ENCODE measurements at regions not wholly inside any gene's neighbourhood (a gene's known extent, or its start where the extent isn't known, plus 50 kb on each side); places are given as distances from the start of the nearest gene placed in this dataset.

DNA sequence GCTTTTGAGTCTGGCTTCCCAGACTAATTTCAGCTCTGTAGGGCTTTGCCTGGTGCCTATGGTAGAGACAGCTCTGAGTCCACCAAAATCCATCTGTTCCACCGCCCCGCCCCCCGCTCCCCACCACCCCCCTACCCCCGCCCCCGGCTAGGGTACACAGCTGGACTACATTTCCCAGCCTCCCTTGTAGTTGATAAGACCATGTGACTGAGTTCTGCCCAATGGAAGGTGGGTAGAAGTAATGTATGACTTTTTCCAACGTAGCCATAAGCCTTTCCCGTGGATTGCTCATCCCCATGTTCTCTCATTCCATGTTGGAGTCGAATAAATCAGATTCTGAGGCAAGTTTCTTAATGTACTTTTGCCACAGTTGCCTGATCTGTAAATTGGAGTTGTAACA is 786.7 kb upstream of the EEF2KMT start:
- no peak overlapping the region for H3K27ac Mint-ChIP-seq
- H3K27me3 Mint-ChIP-seq: peaks cover 0 to 2% of the 10 kb centered on the region in 2 donors
- no peaks in the 10 kb centered on the region for H3K4me1 Mint-ChIP-seq
- H3K9me3 ChIP-seq (ENCODE audit: control insufficient read depth in 1 of 2, low read length in 2 of 2): no peaks in the 10 kb centered on the region
- POLR2A ChIA-PET (ENCODE audit: partially characterized antibody): no interaction called here
- intact Hi-C loops (cut with micrococcal nuclease): no loop called here
- no peaks in the 10 kb centered on the region for H3K4me1 ChIP-seq (ENCODE audit: insufficient read depth, low read length)
- H3K9me3 Mint-ChIP-seq: peaks cover under 1 to 10% (median 4%) of the 10 kb centered on the region in 8 donors
- H3K27me3 ChIP-seq (ENCODE audit: insufficient read depth, low read length): no peaks in the 10 kb centered on the region
- no peaks in the 10 kb centered on the region for H3K36me3 Mint-ChIP-seq
- H3K4me3 Mint-ChIP-seq: no peak overlapping the region
- H3K4me3 ChIP-seq (ENCODE audit: low read length in 2 of 2): no peak overlapping the region
- no peaks in the 10 kb centered on the region for H3K36me3 ChIP-seq (ENCODE audit: insufficient read depth, low read length)
- no peak for DNase-seq
- CTCF ChIA-PET (ENCODE audit: partially characterized antibody): no interaction called here
- no peak overlapping the region for H3K27ac ChIP-seq (ENCODE audit: low read depth, low read length)

GRCh38 chr16:5882087-5882640 is 784.6 kb upstream of the EEF2KMT start:
- Histone ChIP-seq H3K36me3 (ENCODE audit: insufficient read depth, low read length) (no peaks in the 10 kb centered on the region), H3K9me3 (ENCODE audit: control insufficient read depth in 1 of 2, low read length in 2 of 2) (no peaks in the 10 kb centered on the region), H3K27ac (ENCODE audit: low read depth, low read length) (no peak overlapping the region), H3K27me3 (ENCODE audit: insufficient read depth, low read length) (no peaks in the 10 kb centered on the region), H3K4me1 (ENCODE audit: insufficient read depth, low read length) (no peaks in the 10 kb centered on the region), H3K4me3 (ENCODE audit: low read length in 2 of 2) (no peak overlapping the region)
- no peaks in the 10 kb centered on the region for H3K27me3 Mint-ChIP-seq
- no peak overlapping the region for H3K27ac Mint-ChIP-seq
- DNase-seq: no peak
- H3K4me3 Mint-ChIP-seq: no peak overlapping the region
- H3K4me1 Mint-ChIP-seq: no peaks in the 10 kb centered on the region
- ChIA-PET CTCF (ENCODE audit: partially characterized antibody) (no interaction called here), POLR2A (ENCODE audit: partially characterized antibody) (no interaction called here)
- no peaks in the 10 kb centered on the region for H3K36me3 Mint-ChIP-seq
- H3K9me3 Mint-ChIP-seq: peaks cover 0 to 12% (median 2%) of the 10 kb centered on the region in 8 donors
- intact Hi-C loops (cut with micrococcal nuclease): no loop called here

DNA sequence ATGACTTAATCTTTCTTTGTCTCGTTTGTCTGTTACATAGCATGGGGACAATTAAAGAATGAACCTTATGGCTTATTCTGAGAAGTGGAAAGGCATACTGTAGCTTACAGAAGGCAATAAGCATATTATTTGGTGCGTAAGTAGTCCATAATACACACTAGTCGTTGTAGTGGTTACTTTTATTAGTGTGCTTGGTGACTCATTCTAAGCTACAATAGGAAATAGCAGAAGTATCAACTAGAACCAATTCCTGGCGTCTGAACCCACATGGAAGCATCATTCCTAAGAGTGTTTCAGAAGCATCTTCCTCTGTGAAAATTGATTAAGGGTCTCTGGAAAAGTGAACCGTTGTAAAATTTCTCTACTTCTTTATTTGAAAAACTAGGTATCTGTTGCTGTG is 777.8 kb upstream of the EEF2KMT start:
- no peaks in the 10 kb centered on the region for H3K36me3 ChIP-seq (ENCODE audit: insufficient read depth, low read length)
- H3K9me3 ChIP-seq (ENCODE audit: control insufficient read depth in 1 of 2, low read length in 2 of 2): no peaks in the 10 kb centered on the region
- ChIA-PET POLR2A (ENCODE audit: partially characterized antibody) (no interaction called here), CTCF (ENCODE audit: partially characterized antibody) (no interaction called here)
- no peaks in the 10 kb centered on the region for H3K27me3 ChIP-seq (ENCODE audit: insufficient read depth, low read length)
- no peaks in the 10 kb centered on the region for H3K27me3 Mint-ChIP-seq
- no peak overlapping the region for H3K27ac ChIP-seq (ENCODE audit: low read depth, low read length)
- intact Hi-C loops (cut with micrococcal nuclease): no loop called here
- peaks cover 0 to 7% (median 5%) of the 10 kb centered on the region in 8 donors for H3K9me3 Mint-ChIP-seq
- H3K4me3 Mint-ChIP-seq: no peak overlapping the region
- no peaks in the 10 kb centered on the region for H3K4me1 Mint-ChIP-seq
- no peaks in the 10 kb centered on the region for H3K36me3 Mint-ChIP-seq
- H3K27ac Mint-ChIP-seq: no peak overlapping the region
- no peak overlapping the region for H3K4me3 ChIP-seq (ENCODE audit: low read length in 2 of 2)
- H3K4me1 ChIP-seq (ENCODE audit: insufficient read depth, low read length): no peaks in the 10 kb centered on the region
- DNase-seq: no peak

DNA sequence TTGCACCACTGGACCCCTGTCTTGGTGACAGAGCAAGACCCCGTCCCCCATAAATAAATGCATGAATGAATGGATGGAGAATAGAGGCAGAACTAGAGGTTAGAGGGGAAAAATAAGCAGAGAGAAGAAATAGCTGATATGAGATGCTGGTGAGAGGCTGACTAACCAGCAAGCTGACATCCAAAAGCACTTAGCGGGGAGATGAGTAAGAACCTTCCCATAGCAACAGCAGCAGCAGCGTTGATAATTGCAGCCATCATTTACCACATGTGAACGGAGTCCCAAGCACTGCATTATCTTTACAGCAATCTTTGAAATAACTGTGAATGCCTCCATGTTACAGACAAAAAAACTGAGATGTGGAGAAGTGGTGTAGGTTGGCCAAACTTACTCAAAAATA is 777.3 kb upstream of the EEF2KMT start:
- H3K36me3 ChIP-seq (ENCODE audit: insufficient read depth, low read length): no peaks in the 10 kb centered on the region
- Mint-ChIP-seq H3K36me3 (no peaks in the 10 kb centered on the region), H3K27ac (no peak overlapping the region), H3K27me3 (no peaks in the 10 kb centered on the region), H3K9me3 (peaks cover 2 to 7% (median 4%) of the 10 kb centered on the region in 8 donors), H3K4me3 (no peak overlapping the region), H3K4me1 (no peaks in the 10 kb centered on the region)
- no peaks in the 10 kb centered on the region for H3K27me3 ChIP-seq (ENCODE audit: insufficient read depth, low read length)
- CTCF ChIA-PET (ENCODE audit: partially characterized antibody): no interaction called here
- intact Hi-C loops (cut with micrococcal nuclease): no loop called here
- H3K4me1 ChIP-seq (ENCODE audit: insufficient read depth, low read length): no peaks in the 10 kb centered on the region
- no peak overlapping the region for H3K4me3 ChIP-seq (ENCODE audit: low read length in 2 of 2)
- POLR2A ChIA-PET (ENCODE audit: partially characterized antibody): no interaction called here
- H3K27ac ChIP-seq (ENCODE audit: low read depth, low read length): no peak overlapping the region
- no peaks in the 10 kb centered on the region for H3K9me3 ChIP-seq (ENCODE audit: control insufficient read depth in 1 of 2, low read length in 2 of 2)
- no peak for DNase-seq

GRCh38 chr16:5873221-5873620 is 775.6 kb upstream of the EEF2KMT start:
- no peaks in the 10 kb centered on the region for H3K27me3 ChIP-seq (ENCODE audit: insufficient read depth, low read length)
- H3K27ac ChIP-seq (ENCODE audit: low read depth, low read length): no peak overlapping the region
- no peak overlapping the region for H3K4me3 ChIP-seq (ENCODE audit: low read length in 2 of 2)
- intact Hi-C loops (cut with micrococcal nuclease): no loop called here
- Mint-ChIP-seq H3K4me3 (no peak overlapping the region), H3K4me1 (no peaks in the 10 kb centered on the region), H3K27me3 (no peaks in the 10 kb centered on the region), H3K9me3 (peaks cover 0 to 8% (median 4%) of the 10 kb centered on the region in 8 donors), H3K36me3 (no peaks in the 10 kb centered on the region), H3K27ac (no peak overlapping the region)
- DNase-seq: no peak
- CTCF ChIA-PET (ENCODE audit: partially characterized antibody): no interaction called here
- H3K36me3 ChIP-seq (ENCODE audit: insufficient read depth, low read length): no peaks in the 10 kb centered on the region
- H3K4me1 ChIP-seq (ENCODE audit: insufficient read depth, low read length): no peaks in the 10 kb centered on the region
- no peaks in the 10 kb centered on the region for H3K9me3 ChIP-seq (ENCODE audit: control insufficient read depth in 1 of 2, low read length in 2 of 2)
- POLR2A ChIA-PET (ENCODE audit: partially characterized antibody): no interaction called here

DNA sequence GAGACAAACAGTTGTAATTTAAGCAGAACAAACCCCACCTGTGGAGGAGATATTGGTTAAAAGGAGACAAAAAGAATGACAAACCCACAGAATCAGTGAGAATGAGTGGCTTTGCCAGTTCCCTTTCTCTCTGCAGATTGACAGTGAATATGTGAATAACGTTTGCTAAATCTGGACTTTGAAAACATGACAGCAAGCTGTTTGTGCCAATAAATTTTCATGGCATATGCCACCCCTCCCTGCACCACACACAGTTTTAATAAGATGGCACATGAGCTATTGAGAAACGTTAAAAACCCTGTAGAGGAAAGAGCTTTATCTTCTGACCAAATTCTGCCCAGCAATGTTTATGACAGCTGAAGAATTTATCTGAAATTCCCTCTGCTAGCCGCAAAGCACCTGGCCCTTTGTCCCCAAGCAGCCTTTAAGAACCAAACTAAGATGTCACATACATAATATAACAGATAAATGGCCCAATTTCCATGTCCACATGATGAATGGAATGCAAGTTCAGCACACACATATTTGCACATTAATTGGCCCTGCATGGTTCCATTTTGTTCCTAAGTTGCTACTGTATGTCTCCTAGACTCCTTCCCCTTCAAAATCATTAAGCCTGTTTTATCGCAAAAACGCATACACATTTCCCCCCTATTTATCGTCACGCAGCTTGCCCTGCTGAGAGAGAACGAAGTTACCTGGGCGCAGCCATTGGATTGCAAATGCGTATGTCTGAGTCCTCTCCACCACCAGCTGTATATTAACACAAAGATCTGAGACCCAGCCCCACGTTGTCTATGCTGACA is 773.5 kb upstream of the EEF2KMT start:
- no peak for DNase-seq
- Histone ChIP-seq H3K4me1 (ENCODE audit: insufficient read depth, low read length) (no peaks in the 10 kb centered on the region), H3K9me3 (ENCODE audit: control insufficient read depth in 1 of 2, low read length in 2 of 2) (no peaks in the 10 kb centered on the region), H3K27me3 (ENCODE audit: insufficient read depth, low read length) (no peaks in the 10 kb centered on the region), H3K4me3 (ENCODE audit: low read length in 2 of 2) (no peak overlapping the region), H3K27ac (ENCODE audit: low read depth, low read length) (no peak overlapping the region), H3K36me3 (ENCODE audit: insufficient read depth, low read length) (no peaks in the 10 kb centered on the region)
- H3K4me1 Mint-ChIP-seq: no peaks in the 10 kb centered on the region
- no peak overlapping the region for H3K4me3 Mint-ChIP-seq
- ChIA-PET CTCF (ENCODE audit: partially characterized antibody) (no interaction called here), POLR2A (ENCODE audit: partially characterized antibody) (no interaction called here)
- peaks cover 0 to 10% (median 4%) of the 10 kb centered on the region in 8 donors for H3K9me3 Mint-ChIP-seq
- H3K27me3 Mint-ChIP-seq: no peaks in the 10 kb centered on the region
- no peak overlapping the region for H3K27ac Mint-ChIP-seq
- H3K36me3 Mint-ChIP-seq: no peaks in the 10 kb centered on the region
- intact Hi-C loops (cut with micrococcal nuclease): no loop called here

- H3K9me3 Mint-ChIP-seq: peaks cover 0 to 10% (median 4%) of the 10 kb centered on the region in 8 donors
Observed at GRCh38 chr16:5867250-5867649, 769.7 kb upstream of the EEF2KMT start.

More at GRCh38 chr16:5867250-5867649, 769.7 kb upstream of the EEF2KMT start:
- Mint-ChIP-seq H3K4me1 (no peaks in the 10 kb centered on the region), H3K27me3 (no peaks in the 10 kb centered on the region), H3K4me3 (no peak overlapping the region), H3K36me3 (no peaks in the 10 kb centered on the region), H3K27ac (no peak overlapping the region)
- Histone ChIP-seq H3K4me1 (ENCODE audit: insufficient read depth, low read length) (no peaks in the 10 kb centered on the region), H3K4me3 (ENCODE audit: low read length in 2 of 2) (no peak overlapping the region), H3K36me3 (ENCODE audit: insufficient read depth, low read length) (no peaks in the 10 kb centered on the region), H3K27me3 (ENCODE audit: insufficient read depth, low read length) (no peaks in the 10 kb centered on the region), H3K27ac (ENCODE audit: low read depth, low read length) (no peak overlapping the region), H3K9me3 (ENCODE audit: control insufficient read depth in 1 of 2, low read length in 2 of 2) (no peaks in the 10 kb centered on the region)
- no peak for DNase-seq
- ChIA-PET POLR2A (ENCODE audit: partially characterized antibody) (no interaction called here), CTCF (ENCODE audit: partially characterized antibody) (no interaction called here)
- intact Hi-C loops (cut with micrococcal nuclease): no loop called here

Measured in CD4-positive, alpha-beta memory T cell (primary cell).